ENCODE measurements at regions not wholly inside any gene's neighbourhood (a gene's known extent, or its start where the extent isn't known, plus 50 kb on each side); places are given as distances from the start of the nearest gene placed in this dataset.

DNA sequence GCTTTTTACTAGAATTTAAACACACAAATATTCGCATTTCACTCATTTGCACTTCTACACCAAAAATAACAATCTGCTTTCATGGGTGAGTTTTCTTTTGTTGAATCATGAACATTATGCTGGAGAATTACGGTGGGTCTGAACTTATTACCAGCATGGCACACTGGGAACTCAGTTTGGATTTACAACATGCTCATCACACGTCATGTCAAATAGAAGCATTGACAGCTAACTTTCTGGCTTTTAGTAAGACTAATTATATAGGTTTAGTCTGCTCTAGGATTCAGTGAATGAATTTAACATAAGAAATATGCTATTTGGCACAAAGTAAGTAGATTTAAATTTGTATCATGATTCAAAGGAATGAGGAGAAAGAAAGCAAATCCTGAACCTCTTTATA is 290.4 kb downstream of the TMEM167A start:
- H3K36me3 Mint-ChIP-seq (ENCODE audit: low read depth): no peaks in the 10 kb centered on the region
- H3K27me3 Mint-ChIP-seq (ENCODE audit: low read depth): no peaks in the 10 kb centered on the region
- no peak overlapping the region for H3K27ac Mint-ChIP-seq
- H3K9me3 Mint-ChIP-seq: peaks cover 4% of the 10 kb centered on the region
- TF ChIP-seq, protein P1, sequence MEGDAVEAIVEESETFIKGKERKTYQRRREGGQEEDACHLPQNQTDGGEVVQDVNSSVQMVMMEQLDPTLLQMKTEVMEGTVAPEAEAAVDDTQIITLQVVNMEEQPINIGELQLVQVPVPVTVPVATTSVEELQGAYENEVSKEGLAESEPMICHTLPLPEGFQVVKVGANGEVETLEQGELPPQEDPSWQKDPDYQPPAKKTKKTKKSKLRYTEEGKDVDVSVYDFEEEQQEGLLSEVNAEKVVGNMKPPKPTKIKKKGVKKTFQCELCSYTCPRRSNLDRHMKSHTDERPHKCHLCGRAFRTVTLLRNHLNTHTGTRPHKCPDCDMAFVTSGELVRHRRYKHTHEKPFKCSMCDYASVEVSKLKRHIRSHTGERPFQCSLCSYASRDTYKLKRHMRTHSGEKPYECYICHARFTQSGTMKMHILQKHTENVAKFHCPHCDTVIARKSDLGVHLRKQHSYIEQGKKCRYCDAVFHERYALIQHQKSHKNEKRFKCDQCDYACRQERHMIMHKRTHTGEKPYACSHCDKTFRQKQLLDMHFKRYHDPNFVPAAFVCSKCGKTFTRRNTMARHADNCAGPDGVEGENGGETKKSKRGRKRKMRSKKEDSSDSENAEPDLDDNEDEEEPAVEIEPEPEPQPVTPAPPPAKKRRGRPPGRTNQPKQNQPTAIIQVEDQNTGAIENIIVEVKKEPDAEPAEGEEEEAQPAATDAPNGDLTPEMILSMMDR (IDR thresholded peaks at IDR 0.05; ENCODE audit: unreplicated experiment in 3 of 3): no peak
- H3K4me3 Mint-ChIP-seq: no peak overlapping the region
- H3K4me1 Mint-ChIP-seq: no peaks in the 10 kb centered on the region

DNA sequence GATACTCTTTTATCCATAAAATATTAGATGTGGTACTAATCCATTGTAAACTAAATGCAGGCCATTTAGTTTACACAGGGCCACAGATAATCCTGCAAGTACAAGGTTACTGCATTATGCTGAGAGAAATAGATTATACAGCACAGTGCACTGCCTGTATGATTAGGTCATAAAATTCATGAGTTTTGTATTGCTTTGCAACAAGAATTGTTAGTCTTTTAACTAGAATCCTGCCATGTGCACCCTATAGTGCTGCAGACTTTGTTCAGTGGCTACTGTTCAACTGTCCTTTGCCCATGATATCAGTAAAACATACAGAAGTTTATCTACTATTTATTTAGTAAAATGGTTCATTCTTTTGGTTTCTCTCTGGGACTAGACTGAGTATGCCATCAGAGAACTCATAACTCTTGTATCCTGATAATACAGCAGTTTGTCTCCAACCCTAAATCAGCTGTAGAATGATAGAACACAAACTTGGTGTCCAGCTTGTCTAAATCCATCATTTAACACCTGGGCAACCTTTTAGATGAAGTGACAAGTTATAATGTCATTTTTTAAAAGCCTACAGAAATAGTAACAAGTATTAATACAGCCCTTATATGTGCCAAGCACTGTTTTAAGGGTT is 291.2 kb downstream of the TMEM167A start:
- Mint-ChIP-seq H3K4me1 (no peaks in the 10 kb centered on the region), H3K4me3 (no peak overlapping the region), H3K9me3 (no peaks in the 10 kb centered on the region), H3K27ac (no peak overlapping the region), H3K27me3 (ENCODE audit: low read depth) (no peaks in the 10 kb centered on the region), H3K36me3 (ENCODE audit: low read depth) (no peaks in the 10 kb centered on the region)
- TF ChIP-seq, protein P1 (IDR thresholded peaks at IDR 0.05; ENCODE audit: unreplicated experiment in 3 of 3): no peak

DNA sequence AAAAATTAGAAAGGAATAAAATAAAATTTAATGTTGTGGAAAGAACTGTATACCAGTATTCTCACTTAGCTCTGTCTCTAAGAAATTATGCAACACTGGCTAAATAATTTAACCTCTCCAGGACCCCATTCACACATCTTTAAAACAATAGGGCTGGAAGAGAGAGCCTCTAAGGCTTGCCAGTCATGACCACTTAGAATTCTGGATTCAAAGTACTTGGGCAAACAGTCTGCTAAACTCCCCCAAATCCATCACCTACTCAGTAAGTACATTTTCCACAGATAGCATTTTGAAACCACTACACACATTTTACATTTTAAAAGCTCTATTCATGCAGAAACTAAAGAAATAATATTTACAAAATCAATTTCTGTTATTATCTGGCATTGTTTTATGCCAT is 291.7 kb downstream of the TMEM167A start:
- no peaks in the 10 kb centered on the region for H3K36me3 Mint-ChIP-seq (ENCODE audit: low read depth)
- H3K4me1 Mint-ChIP-seq: no peaks in the 10 kb centered on the region
- H3K4me3 Mint-ChIP-seq: no peak overlapping the region

DNA sequence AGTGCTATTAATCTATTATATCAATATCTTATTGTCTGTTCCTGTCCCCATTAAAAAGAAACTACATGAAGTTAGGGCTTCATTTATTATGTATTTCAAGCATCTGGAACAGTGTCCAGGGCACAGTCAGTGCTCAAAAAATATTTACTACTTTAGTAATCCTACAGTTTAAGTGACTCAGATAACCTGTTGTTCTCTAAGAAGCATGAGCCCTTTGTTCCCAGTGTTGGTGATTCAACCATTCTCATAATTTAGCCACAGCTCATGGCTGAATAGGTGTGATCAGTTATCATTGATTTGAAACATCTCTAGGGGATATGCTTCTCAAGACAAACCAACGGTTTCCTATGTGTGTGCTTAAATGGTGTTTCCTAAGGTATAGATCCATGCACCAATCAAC is 292.7 kb downstream of the TMEM167A start:
- Mint-ChIP-seq H3K9me3 (no peaks in the 10 kb centered on the region), H3K4me3 (no peak overlapping the region), H3K27ac (no peak overlapping the region), H3K4me1 (no peaks in the 10 kb centered on the region), H3K36me3 (ENCODE audit: low read depth) (no peaks in the 10 kb centered on the region), H3K27me3 (ENCODE audit: low read depth) (no peaks in the 10 kb centered on the region)
- TF ChIP-seq, protein P1 (IDR thresholded peaks at IDR 0.05; ENCODE audit: unreplicated experiment in 3 of 3): no peak

More for the DNA sequence above, 291.7 kb downstream of the TMEM167A start:
- TF ChIP-seq, protein P1 (IDR thresholded peaks at IDR 0.05; ENCODE audit: unreplicated experiment in 3 of 3): no peak
- H3K9me3 Mint-ChIP-seq: no peaks in the 10 kb centered on the region
- no peaks in the 10 kb centered on the region for H3K27me3 Mint-ChIP-seq (ENCODE audit: low read depth)
- H3K27ac Mint-ChIP-seq: no peak overlapping the region

DNA sequence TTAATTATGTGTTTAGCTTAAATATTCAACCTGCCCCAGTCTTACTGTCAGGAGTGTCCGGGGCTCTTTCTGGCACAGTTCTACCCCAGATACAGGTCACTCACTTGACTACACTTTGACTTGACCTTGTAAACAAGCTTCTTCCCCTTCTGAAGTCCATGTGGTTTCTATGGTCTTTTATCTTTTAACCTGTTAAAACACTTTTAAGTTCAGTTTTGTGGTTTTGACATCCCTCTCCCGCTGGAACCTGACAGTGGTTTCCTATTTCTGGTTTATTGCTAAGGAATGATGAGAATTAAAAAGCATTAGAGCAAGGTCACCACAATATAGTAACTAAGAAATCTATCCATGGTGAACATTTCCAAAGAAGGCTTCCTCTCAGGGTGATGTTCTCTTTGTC is 300.1 kb downstream of the TMEM167A start:
- H3K4me1 Mint-ChIP-seq: peaks cover 13% of the 10 kb centered on the region
- no peaks in the 10 kb centered on the region for H3K36me3 Mint-ChIP-seq (ENCODE audit: low read depth)
- H3K9me3 Mint-ChIP-seq: peaks cover 4% of the 10 kb centered on the region
- no peak overlapping the region for H3K4me3 Mint-ChIP-seq
- TF ChIP-seq, protein P1 (IDR thresholded peaks at IDR 0.05; ENCODE audit: unreplicated experiment in 3 of 3): no peak
- H3K27me3 Mint-ChIP-seq (ENCODE audit: low read depth): no peaks in the 10 kb centered on the region
- peak overlapping the region in 1 of 3 experiments; percentile 48 for H3K27ac Mint-ChIP-seq

DNA sequence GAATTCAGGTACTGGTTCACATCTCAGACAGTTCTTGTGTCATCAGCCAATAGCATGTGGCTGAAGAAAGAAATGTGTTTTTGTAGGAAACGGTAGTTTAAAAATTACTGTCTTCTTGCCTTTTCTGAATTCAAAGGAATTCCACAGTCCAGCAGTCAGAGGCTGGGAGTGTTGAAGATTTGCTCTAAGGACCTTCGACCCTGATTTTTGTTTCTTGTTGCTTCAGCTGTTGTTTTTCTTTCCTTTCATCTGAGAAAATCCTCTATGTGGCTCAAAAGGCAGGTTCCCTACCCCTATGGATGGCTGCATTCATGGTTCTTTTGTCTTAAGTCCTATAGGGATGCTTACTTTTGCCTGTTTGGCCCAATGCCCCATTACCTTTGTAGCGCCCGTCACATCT is 304.9 kb downstream of the TMEM167A start:
- H3K4me3 Mint-ChIP-seq: no peak overlapping the region
- peaks cover 24% of the 10 kb centered on the region for H3K9me3 Mint-ChIP-seq
- TF ChIP-seq, protein P1 (IDR thresholded peaks at IDR 0.05; ENCODE audit: unreplicated experiment in 3 of 3): no peak
- no peaks in the 10 kb centered on the region for H3K27me3 Mint-ChIP-seq (ENCODE audit: low read depth)
- H3K4me1 Mint-ChIP-seq: peaks cover 10% of the 10 kb centered on the region
- H3K36me3 Mint-ChIP-seq (ENCODE audit: low read depth): peaks cover 10% of the 10 kb centered on the region
- H3K27ac Mint-ChIP-seq: peak overlapping the region; percentile 48 to 82 (median 62)

All from nephron (organoid).